ENCODE measurements at regions not wholly inside any gene's neighbourhood (a gene's known extent, or its start where the extent isn't known, plus 50 kb on each side); places are given as distances from the start of the nearest gene placed in this dataset.
"Not testable (repeated sequence)": the region's sequence is repeated elsewhere in the genome, so short reads cannot be mapped to it uniquely, and the experiment has no call there.

DNA sequence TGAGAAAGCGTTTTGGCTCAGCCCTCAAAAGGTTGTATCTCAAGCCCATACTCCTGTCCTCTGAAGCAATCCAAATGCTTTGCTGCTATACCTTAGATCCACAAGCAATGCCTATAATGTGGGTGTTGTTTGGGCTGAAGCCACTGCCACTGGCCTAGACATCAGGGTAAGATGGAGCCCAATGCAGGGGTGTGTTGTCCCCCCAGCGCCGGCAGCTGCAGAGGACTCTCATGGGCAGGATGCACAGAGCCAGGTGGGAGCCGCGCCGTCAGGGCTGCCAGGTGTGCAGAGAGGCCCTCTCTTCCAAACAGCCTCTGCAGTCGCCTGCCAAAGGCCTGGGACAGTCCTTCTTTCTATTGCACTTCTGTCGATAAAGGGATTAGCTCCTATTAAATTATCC, 205.2 kb upstream of the SHH start:
- TF ChIP-seq POLR2A (IDR thresholded peaks at IDR 0.05; ENCODE audit: low read depth, low read length) (no peak), SPI1 (IDR thresholded peaks at IDR 0.05; ENCODE audit: low read depth, low read length) (no peak)
- DNase-seq (ENCODE audit: insufficient read length, low spot score) (no peak), FAIRE-seq (no peak)

- no peak for FAIRE-seq
- TF ChIP-seq POLR2AphosphoS5 (IDR thresholded peaks at IDR 0.05; ENCODE audit: low read depth, low read length) (no peak), TAF1 (IDR thresholded peaks at IDR 0.05; ENCODE audit: low read depth, low read length) (no peak), POU2F2 (IDR thresholded peaks at IDR 0.05; ENCODE audit: low read depth, low read length) (no peak), SPI1 (IDR thresholded peaks at IDR 0.05; ENCODE audit: low read depth, low read length) (no peak), PAX5 (IDR thresholded peaks at IDR 0.05; ENCODE audit: insufficient read depth, low read length, severe bottlenecking) (no peak), POLR2A (IDR thresholded peaks at IDR 0.05; ENCODE audit: low read depth, low read length) (no peak)
- no peak for DNase-seq (ENCODE audit: insufficient read length, low spot score)
Measured at GRCh38 chr7:156015237-156016020, 203.2 kb upstream of the SHH start.

GRCh38 chr7:156014808-156015207, 202.5 kb upstream of the SHH start:
- FAIRE-seq (no peak), DNase-seq (ENCODE audit: insufficient read length, low spot score) (no peak)
- TF ChIP-seq TAF1 (IDR thresholded peaks at IDR 0.05; ENCODE audit: low read depth, low read length), result no peak
- no peak for TF ChIP-seq POU2F2 (IDR thresholded peaks at IDR 0.05; ENCODE audit: low read depth, low read length)
- no peak for TF ChIP-seq PAX5 (IDR thresholded peaks at IDR 0.05; ENCODE audit: insufficient read depth, low read length, severe bottlenecking)
- no peak for TF ChIP-seq SPI1 (IDR thresholded peaks at IDR 0.05; ENCODE audit: low read depth, low read length)
- TF ChIP-seq POLR2A (IDR thresholded peaks at IDR 0.05; ENCODE audit: low read depth, low read length), result no peak
- no peak for TF ChIP-seq POLR2AphosphoS5 (IDR thresholded peaks at IDR 0.05; ENCODE audit: low read depth, low read length)

DNA sequence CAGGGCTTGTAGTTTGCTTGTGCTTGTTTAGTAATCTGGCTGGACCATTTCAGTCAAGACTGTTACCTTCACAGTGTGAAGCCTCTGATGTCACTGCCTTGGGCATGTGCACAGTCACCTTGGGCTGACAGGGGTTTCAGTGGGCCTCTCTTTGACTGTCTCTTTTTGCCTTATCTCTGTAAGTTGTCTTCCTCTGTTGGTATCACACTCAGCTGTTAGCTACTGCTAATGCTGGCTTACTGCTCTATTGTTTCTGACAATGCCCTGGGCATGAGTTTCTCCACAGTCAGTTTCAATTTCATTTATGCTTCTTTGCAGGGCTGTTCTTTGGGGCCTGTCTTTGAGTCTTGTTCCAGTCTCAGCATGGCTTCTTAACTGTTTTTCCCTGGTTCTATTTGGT, 201.9 kb upstream of the SHH start:
- DNase-seq (ENCODE audit: insufficient read length, low spot score), result no peak
- FAIRE-seq, result no peak
- TF ChIP-seq POLR2A (IDR thresholded peaks at IDR 0.05; ENCODE audit: low read depth, low read length) (no peak), POU2F2 (IDR thresholded peaks at IDR 0.05; ENCODE audit: low read depth, low read length) (no peak), POLR2AphosphoS5 (IDR thresholded peaks at IDR 0.05; ENCODE audit: low read depth, low read length) (no peak), TAF1 (IDR thresholded peaks at IDR 0.05; ENCODE audit: low read depth, low read length) (no peak), SPI1 (IDR thresholded peaks at IDR 0.05; ENCODE audit: low read depth, low read length) (no peak), PAX5 (IDR thresholded peaks at IDR 0.05; ENCODE audit: insufficient read depth, low read length, severe bottlenecking) (no peak)

DNA sequence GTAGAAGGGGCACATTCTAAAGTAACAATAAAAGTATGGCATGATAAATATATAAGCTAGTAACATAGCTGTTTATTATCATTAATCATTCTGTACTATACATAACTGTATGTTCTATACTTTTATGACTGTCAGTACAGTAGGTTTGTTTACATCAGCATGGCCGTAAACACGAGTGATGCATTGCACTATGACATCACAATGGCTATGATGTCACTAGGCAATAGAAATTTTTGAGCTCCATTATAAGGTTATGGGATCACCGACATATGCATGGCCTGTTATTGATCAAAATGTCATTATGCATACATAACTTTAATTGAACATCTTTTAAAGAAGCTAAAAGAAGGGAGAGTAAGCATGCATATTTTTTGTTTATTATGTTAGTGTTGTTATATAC, 200.1 kb upstream of the SHH start:
- DNase-seq (ENCODE audit: insufficient read length, low spot score) (no peak), FAIRE-seq (no peak)
- TF ChIP-seq TAF1 (IDR thresholded peaks at IDR 0.05; ENCODE audit: low read depth, low read length), result no peak

- DNase-seq (ENCODE audit: insufficient read length, low spot score), result no peak
- TF ChIP-seq POU2F2 (IDR thresholded peaks at IDR 0.05; ENCODE audit: low read depth, low read length) (no peak), POLR2AphosphoS5 (IDR thresholded peaks at IDR 0.05; ENCODE audit: low read depth, low read length) (no peak), POLR2A (IDR thresholded peaks at IDR 0.05; ENCODE audit: low read depth, low read length) (no peak), TAF1 (IDR thresholded peaks at IDR 0.05; ENCODE audit: low read depth, low read length) (no peak), PAX5 (IDR thresholded peaks at IDR 0.05; ENCODE audit: insufficient read depth, low read length, severe bottlenecking) (no peak), SPI1 (IDR thresholded peaks at IDR 0.05; ENCODE audit: low read depth, low read length) (no peak)
Measured at GRCh38 chr7:156009569-156009968, 197.3 kb upstream of the SHH start.

GRCh38 chr7:156006876-156007275, 194.6 kb upstream of the SHH start:
- DNase-seq (ENCODE audit: insufficient read length, low spot score); FAIRE-seq: not testable (repeated sequence)

More at GRCh38 chr7:156009569-156009968, 197.3 kb upstream of the SHH start:
- no peak for FAIRE-seq

GRCh38 chr7:156006024-156006423, 193.8 kb upstream of the SHH start:
- TF ChIP-seq POLR2A (IDR thresholded peaks at IDR 0.05; ENCODE audit: low read depth, low read length) (no peak), POLR2AphosphoS5 (IDR thresholded peaks at IDR 0.05; ENCODE audit: low read depth, low read length) (no peak), POU2F2 (IDR thresholded peaks at IDR 0.05; ENCODE audit: low read depth, low read length) (no peak), TAF1 (IDR thresholded peaks at IDR 0.05; ENCODE audit: low read depth, low read length) (no peak), PAX5 (IDR thresholded peaks at IDR 0.05; ENCODE audit: insufficient read depth, low read length, severe bottlenecking) (no peak), SPI1 (IDR thresholded peaks at IDR 0.05; ENCODE audit: low read depth, low read length) (no peak)
- FAIRE-seq (no peak), DNase-seq (ENCODE audit: insufficient read length, low spot score) (no peak)

GRCh38 chr7:156005202-156005691, 193.0 kb upstream of the SHH start:
- FAIRE-seq (no peak), DNase-seq (ENCODE audit: insufficient read length, low spot score) (no peak)
- TF ChIP-seq PAX5 (IDR thresholded peaks at IDR 0.05; ENCODE audit: insufficient read depth, low read length, severe bottlenecking) (no peak), SPI1 (IDR thresholded peaks at IDR 0.05; ENCODE audit: low read depth, low read length) (no peak), POLR2A (IDR thresholded peaks at IDR 0.05; ENCODE audit: low read depth, low read length) (no peak), TAF1 (IDR thresholded peaks at IDR 0.05; ENCODE audit: low read depth, low read length) (no peak), POLR2AphosphoS5 (IDR thresholded peaks at IDR 0.05; ENCODE audit: low read depth, low read length) (no peak), POU2F2 (IDR thresholded peaks at IDR 0.05; ENCODE audit: low read depth, low read length) (no peak)

- FAIRE-seq (no peak), DNase-seq (ENCODE audit: insufficient read length, low spot score) (no peak)
- no peak for TF ChIP-seq PAX5 (IDR thresholded peaks at IDR 0.05; ENCODE audit: insufficient read depth, low read length, severe bottlenecking)
- TF ChIP-seq POLR2AphosphoS5 (IDR thresholded peaks at IDR 0.05; ENCODE audit: low read depth, low read length), result no peak
- no peak for TF ChIP-seq POLR2A (IDR thresholded peaks at IDR 0.05; ENCODE audit: low read depth, low read length)
- TF ChIP-seq POU2F2 (IDR thresholded peaks at IDR 0.05; ENCODE audit: low read depth, low read length), result no peak
- no peak for TF ChIP-seq TAF1 (IDR thresholded peaks at IDR 0.05; ENCODE audit: low read depth, low read length)
- TF ChIP-seq SPI1 (IDR thresholded peaks at IDR 0.05; ENCODE audit: low read depth, low read length), result no peak
Measured at GRCh38 chr7:156004265-156005201, 192.3 kb upstream of the SHH start.
